Vagina (tissue), 2 donors: ENCODE measurements at regions not wholly inside any gene's neighbourhood (a gene's known extent, or its start where the extent isn't known, plus 50 kb on each side); places are given as distances from the start of the nearest gene placed in this dataset.

Source experiments
- POLR2A ChIP-seq, 2 donors: fragments of 450-650 bp; IDR thresholded peaks; one replicate each; pipeline ENCODE4 v1.6.1; 2017; ENCODE audit warnings: antibody characterized with exemption in 2 of 2, mild to moderate bottlenecking in 2 of 2, moderate library complexity in 2 of 2
- POLR2AphosphoS5 ChIP-seq, 2 donors: sonication (generic); formaldehyde crosslinking; IDR thresholded peaks; one replicate each; pipeline ENCODE4 v1.9.0; 2017; ENCODE audit warnings: antibody characterized with exemption in 2 of 2, mild to moderate bottlenecking in 2 of 2, low read depth in 1 of 2; ENCODE audit not compliant: insufficient read depth in 1 of 2
- TF ChIP-seq, protein P1 (sequence below), 3 experiments: fragments of 450-650 bp in 2 of 3; fragments of 200-600 bp in 1 of 3; sonication (generic) in 1 of 3; IDR thresholded peaks; one replicate each; pipeline ENCODE4 v1.5.1; 2017 to 2019; ENCODE audit warnings: antibody characterized with exemption in 3 of 3, mild to moderate bottlenecking in 2 of 3, moderate library complexity in 2 of 3

DNA sequence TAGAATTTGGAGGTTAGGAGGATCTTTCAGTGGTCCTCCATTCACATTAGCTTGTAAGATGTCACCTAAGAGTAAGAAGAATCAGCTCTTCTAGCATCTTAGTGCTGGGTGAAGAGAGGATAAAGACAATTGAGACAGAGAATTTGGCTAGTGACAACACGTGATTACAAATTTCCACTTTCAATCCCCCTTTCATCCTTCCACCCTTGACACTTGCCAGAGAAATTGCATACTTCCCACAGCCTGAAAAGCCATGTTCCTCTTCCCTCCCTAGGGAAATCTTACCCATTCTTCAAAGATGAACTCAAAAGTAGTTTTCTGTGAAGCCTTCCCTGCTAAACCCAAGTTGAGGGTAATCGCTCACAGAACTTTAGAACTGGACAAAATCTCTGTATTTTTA, 282.6 kb upstream of the PTGER4 start:
- no peak for TF ChIP-seq POLR2AphosphoS5 (IDR thresholded peaks at IDR 0.05; ENCODE audit: insufficient read depth in 1 of 2, low read depth in 1 of 2)
- TF ChIP-seq, protein P1, sequence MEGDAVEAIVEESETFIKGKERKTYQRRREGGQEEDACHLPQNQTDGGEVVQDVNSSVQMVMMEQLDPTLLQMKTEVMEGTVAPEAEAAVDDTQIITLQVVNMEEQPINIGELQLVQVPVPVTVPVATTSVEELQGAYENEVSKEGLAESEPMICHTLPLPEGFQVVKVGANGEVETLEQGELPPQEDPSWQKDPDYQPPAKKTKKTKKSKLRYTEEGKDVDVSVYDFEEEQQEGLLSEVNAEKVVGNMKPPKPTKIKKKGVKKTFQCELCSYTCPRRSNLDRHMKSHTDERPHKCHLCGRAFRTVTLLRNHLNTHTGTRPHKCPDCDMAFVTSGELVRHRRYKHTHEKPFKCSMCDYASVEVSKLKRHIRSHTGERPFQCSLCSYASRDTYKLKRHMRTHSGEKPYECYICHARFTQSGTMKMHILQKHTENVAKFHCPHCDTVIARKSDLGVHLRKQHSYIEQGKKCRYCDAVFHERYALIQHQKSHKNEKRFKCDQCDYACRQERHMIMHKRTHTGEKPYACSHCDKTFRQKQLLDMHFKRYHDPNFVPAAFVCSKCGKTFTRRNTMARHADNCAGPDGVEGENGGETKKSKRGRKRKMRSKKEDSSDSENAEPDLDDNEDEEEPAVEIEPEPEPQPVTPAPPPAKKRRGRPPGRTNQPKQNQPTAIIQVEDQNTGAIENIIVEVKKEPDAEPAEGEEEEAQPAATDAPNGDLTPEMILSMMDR (IDR thresholded peaks at IDR 0.05): no peak
- TF ChIP-seq POLR2A (IDR thresholded peaks at IDR 0.05): no peak
